EH (cell line): ENCODE measurements at regions not wholly inside any gene's neighbourhood (a gene's known extent, or its start where the extent isn't known, plus 50 kb on each side); places are given as distances from the start of the nearest gene placed in this dataset.

ENCODE experiments used
- DNase-seq: peaks from one replicate; pipeline ENCODE4 v3.0.0-alpha.2; 2015; ENCODE audit warnings: low read depth

- DNase-seq, result no peak
Observed at GRCh38 chr5:117302949-117303348, 728.3 kb upstream of the SEMA6A start.

GRCh38 chr5:117302473-117302872 lies 727.9 kb upstream of the SEMA6A start:
- DNase-seq, result no peak

GRCh38 chr5:117299936-117300328 lies 725.3 kb upstream of the SEMA6A start:
- DNase-seq, result no peak

- DNase-seq, result no peak
Observed at GRCh38 chr5:117299224-117299935, 724.8 kb upstream of the SEMA6A start.

GRCh38 chr5:117296872-117297271 lies 722.2 kb upstream of the SEMA6A start:
- DNase-seq, result no peak

- DNase-seq, result no peak
Observed at GRCh38 chr5:117295941-117296340, 721.3 kb upstream of the SEMA6A start.

GRCh38 chr5:117286813-117287212 lies 712.2 kb upstream of the SEMA6A start:
- no peak for DNase-seq

- no peak for DNase-seq
Observed at GRCh38 chr5:117271656-117272055, 697.0 kb upstream of the SEMA6A start.

- no peak for DNase-seq
Observed at GRCh38 chr5:117266280-117266679, 691.7 kb upstream of the SEMA6A start.

- DNase-seq, result no peak
Observed at GRCh38 chr5:117263231-117263630, 688.6 kb upstream of the SEMA6A start.

GRCh38 chr5:117262572-117263131 lies 688.0 kb upstream of the SEMA6A start:
- no peak for DNase-seq

GRCh38 chr5:117261948-117262571 lies 687.4 kb upstream of the SEMA6A start:
- no peak for DNase-seq

GRCh38 chr5:117255211-117256027 lies 680.8 kb upstream of the SEMA6A start:
- DNase-seq, result no peak

- DNase-seq, result no peak
Observed at GRCh38 chr5:117252566-117252965, 677.9 kb upstream of the SEMA6A start.

GRCh38 chr5:117249086-117249815 lies 674.6 kb upstream of the SEMA6A start:
- no peak for DNase-seq

GRCh38 chr5:117246424-117246823 lies 671.8 kb upstream of the SEMA6A start:
- DNase-seq, result no peak

GRCh38 chr5:117245130-117245529 lies 670.5 kb upstream of the SEMA6A start:
- no peak for DNase-seq

- DNase-seq, result no peak
Observed at GRCh38 chr5:117242028-117242427, 667.4 kb upstream of the SEMA6A start.

GRCh38 chr5:117236941-117237340 lies 662.3 kb upstream of the SEMA6A start:
- DNase-seq, result no peak

- no peak for DNase-seq
Observed at GRCh38 chr5:117235786-117236185, 661.2 kb upstream of the SEMA6A start.

- DNase-seq, result no peak
Observed at GRCh38 chr5:117230375-117230774, 655.8 kb upstream of the SEMA6A start.

GRCh38 chr5:117220730-117221129 lies 646.1 kb upstream of the SEMA6A start:
- no peak for DNase-seq
